HG03354 (cell line): ENCODE measurements at regions not wholly inside any gene's neighbourhood (a gene's known extent, or its start where the extent isn't known, plus 50 kb on each side); places are given as distances from the start of the nearest gene placed in this dataset.

Experiments
- ATAC-seq: cut with Tn5 transposase; IDR thresholded peaks from one replicate; pipeline ENCODE4 v1.9.1; 2021; ENCODE audit warnings: mild to moderate bottlenecking; ENCODE audit not compliant: unreplicated experiment, poor library complexity, severe bottlenecking

GRCh38 chr22:49629261-49629570 is 198.5 kb downstream of the BRD1 start:
- no peak for ATAC-seq

GRCh38 chr22:49628391-49629260 is 199.0 kb downstream of the BRD1 start:
- no peak for ATAC-seq

DNA sequence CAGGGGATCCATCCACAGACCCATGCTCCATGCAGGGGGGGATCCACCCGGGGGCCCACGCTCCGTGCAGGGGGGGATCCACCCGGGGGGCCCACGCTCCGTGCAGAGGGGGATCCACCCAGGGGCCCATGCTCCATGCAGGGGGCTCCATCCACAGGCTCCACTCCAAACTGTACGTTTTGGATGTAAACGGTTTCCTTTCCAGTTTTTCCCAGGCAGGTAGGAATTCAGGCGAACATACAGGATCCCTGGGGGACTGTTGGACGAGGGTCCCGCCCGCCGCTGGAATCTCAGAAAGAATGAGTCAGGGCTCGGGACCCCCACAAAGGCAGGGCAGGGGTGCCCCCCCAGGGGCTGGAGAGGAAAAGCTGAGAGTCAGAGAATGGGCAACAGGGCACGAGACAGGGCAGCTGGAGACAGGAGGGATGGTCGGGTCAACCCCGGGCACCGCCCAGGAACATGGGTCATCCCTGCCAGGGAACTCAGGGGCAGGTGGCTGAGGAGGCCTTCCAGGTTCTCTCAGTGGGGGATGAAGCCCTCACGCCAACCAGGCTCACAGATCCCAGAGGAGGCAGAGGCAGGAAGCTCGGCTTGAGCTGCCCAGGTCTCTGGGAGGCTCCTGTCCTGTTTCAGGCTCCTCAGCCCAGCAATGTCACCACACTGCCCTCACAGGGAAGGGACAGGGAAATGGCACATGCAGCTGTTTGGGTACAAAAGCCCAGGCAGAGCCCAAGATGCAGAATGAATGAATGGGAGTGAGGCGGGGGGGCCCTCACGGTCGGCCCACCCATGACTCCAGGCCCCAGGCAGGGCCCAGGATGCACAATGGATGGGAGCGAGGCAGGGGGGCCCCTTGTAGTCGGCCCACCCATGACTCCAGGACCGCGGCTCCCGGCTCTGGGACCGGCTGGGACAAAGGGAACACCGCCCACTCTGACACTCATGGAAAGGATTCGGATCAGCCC is 200.2 kb downstream of the BRD1 start:
- no peak for ATAC-seq

DNA sequence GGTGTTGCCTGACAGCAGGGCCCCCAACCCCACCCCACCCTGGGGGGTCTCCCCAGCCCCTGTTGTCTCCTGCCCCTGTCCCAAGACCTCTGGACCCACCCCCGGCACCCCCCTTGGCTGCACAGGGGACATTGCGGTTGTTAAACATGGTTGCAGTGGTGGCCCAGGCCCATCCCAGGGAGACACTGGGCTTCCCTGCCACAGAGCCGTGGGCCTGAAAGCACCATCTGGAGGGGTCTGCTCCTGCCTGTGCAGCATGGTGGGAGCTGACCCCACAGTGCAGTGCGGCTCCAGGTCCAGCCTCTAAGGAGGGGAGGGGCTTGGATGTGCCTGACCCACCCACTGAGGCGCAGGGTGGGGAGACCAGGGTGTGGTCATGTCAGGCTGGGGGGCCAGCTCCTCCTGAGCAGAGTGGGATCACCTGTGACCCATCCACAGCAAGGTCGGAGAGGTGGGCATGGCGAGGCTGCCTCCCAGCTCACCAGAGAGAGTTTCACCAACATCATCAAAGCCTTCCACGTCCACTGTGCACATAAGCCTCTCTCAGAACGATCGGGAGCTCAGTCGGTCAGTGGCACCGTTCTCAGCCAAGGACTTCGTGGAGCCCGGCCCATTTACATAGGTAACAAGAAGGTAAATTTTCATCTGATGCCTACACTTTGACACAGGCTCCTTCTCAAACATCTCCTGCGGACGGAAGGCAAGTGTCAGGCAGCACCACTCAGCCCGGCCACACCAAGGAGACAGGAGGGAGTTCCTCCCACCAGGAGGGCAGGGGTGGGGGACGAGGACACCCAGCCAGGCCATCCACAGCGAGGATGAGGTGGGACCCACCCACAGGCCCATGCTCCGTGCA is 201.1 kb downstream of the BRD1 start:
- ATAC-seq = no peak

DNA sequence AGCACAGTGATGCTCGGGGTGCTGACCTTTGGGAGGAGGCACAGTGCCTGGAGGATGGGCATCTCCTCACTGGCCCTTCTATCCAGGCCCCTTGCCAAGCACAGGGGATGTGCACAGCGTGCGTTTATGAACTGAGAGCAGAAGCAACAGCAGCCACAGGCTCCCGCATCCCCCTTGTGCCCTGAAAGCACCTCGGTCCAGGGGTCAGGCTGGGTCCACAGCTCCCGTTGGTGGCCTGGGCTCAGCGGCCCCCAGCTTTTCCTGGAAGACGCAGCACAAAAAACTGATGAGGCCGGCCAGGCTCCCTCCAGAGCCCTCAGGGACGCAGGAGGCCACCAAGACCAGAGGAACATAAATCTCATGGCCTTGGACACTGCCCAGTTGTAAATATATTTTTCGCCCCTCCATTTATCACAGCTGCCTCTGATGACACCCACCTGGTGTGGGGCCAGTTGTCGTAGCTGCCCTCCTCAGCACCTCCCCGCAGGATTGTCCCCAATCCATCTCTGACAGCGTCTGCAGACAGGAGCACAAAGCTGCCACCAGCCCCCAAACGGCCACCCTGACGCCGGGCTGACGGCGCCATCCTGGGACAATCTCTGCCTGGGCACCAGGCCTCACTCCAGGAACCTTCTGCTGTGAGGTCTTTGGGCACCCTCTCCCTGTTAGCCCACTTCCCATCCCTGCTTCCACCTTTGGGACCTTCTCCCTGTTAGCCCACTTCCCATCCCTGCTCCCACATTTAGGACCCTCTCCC is 203.1 kb downstream of the BRD1 start:
- no peak for ATAC-seq

DNA sequence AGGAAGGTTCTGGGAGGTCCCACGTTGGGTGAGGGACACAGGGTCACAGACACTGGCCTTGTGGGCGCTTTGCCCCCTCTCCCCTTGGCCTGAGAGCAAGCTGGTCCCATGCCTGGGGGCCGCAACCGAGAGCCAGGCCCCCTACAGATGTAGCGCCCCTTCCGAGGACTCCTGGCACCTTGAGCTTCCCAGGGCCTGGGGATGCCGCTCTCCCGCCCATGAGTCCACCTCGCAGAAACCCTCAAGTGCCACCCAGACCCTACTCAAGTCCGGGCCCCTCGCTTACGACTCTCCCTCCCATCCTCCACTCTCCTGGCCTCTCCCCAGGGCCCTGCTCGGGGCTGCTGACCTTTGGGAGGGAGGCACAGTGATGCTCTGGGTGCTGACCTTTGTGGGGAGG is 204.0 kb downstream of the BRD1 start:
- no peak for ATAC-seq

GRCh38 chr22:49623176-49623575 is 204.5 kb downstream of the BRD1 start:
- ATAC-seq = no peak

GRCh38 chr22:49622241-49623105 is 205.2 kb downstream of the BRD1 start:
- ATAC-seq = no peak

GRCh38 chr22:49621601-49622210 is 206.0 kb downstream of the BRD1 start:
- no peak for ATAC-seq

GRCh38 chr22:49620666-49621065 is 207.0 kb downstream of the BRD1 start:
- ATAC-seq = no peak

DNA sequence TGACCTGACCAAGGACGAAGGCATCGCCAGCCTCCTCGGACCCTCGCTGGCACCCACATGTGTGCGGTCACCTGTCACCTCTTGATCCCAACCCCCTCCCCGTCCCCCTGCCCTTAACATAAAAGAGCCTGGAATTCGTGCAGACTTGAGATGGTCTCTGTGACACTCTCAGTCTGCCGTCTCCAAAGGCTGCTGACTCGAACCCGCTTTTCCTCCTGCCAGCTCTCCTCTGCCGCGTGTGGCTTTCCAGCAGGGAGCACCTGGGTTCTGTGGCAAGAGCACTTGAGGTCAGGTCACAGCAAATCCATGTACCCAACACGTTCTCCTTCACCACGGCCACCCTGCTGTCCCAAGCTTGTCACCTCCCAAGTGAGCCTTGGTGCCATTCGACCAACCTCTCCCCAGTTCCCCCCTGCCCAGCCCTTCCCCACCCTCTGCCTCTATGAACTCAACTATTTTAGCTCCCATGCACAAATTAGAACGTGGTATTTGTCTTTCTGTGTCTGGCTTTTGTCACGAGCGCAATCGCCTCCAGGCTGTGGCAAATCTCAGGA is 207.6 kb downstream of the BRD1 start:
- ATAC-seq = no peak

DNA sequence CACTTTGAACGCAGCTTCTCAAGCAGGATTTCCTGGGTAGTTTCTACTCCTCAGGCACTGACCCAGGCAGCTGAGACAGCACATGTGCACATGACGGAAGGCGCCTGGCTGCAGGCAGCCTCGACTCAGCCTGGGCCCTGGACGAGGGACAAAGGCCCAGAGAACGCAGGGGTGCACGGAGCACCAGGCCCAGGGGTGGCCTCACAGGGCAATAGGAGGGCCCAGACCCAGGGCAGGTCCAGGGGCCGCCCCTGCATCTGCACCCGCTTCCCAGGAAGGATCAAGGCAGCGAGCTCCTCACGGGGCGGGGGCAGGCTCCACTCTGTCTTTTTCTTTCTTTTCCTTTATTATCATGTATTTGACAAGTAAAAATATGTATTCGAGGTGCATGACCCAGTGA is 208.4 kb downstream of the BRD1 start:
- no peak for ATAC-seq

DNA sequence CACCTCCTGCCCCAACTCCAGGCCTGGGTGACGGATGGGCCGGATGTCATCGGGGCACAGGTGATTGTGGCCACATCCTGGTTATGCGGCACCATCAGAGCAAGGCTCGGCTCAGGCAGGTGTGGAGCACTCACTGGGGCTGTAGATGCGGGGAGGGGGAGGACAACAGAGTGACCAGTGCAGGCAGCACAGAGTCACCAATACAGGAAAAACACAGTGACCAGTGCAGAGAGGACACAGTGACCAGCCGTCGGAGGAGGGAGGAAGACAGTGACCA is 209.1 kb downstream of the BRD1 start:
- no peak for ATAC-seq

DNA sequence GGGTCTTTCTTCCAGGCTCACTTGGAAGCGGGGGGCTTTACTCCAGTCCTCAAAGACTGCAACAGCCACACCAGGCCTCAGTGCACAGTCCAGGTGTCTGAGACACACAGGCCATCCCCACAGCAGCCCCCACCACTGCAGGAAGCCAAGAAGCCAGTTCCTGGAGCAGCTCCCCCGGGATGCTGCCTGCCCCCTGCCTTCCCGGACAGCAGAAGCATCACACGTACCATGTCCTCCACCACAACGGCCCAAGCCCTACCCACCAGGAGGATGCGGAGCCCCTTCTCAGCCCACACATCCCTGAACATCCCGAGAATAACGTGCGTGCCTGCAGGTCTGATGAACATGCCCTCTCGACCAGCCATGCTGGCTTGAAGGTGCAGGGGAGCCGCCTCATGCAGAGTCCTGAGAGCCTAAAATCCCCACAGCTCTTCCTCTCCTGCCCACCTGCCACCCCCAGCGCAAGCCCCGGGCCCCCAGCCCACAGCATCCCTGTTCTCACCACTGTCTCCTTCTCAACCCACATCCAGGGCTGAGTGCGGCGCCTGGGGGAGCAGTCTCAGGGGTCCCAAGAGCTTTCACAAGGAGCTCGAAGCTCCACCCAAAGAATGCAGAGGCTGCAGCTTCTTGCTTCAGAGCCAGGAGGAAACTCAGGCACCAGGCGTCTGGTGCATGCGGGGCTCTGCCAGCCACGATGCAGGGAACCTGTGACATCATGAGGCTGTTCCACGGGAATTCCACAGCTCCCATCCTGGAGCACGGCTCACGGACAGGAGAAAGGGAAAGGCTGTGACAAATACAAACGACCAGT is 209.6 kb downstream of the BRD1 start:
- ATAC-seq = no peak

- no peak for ATAC-seq
Observed at GRCh38 chr22:49617264-49617663, 210.4 kb downstream of the BRD1 start.

DNA sequence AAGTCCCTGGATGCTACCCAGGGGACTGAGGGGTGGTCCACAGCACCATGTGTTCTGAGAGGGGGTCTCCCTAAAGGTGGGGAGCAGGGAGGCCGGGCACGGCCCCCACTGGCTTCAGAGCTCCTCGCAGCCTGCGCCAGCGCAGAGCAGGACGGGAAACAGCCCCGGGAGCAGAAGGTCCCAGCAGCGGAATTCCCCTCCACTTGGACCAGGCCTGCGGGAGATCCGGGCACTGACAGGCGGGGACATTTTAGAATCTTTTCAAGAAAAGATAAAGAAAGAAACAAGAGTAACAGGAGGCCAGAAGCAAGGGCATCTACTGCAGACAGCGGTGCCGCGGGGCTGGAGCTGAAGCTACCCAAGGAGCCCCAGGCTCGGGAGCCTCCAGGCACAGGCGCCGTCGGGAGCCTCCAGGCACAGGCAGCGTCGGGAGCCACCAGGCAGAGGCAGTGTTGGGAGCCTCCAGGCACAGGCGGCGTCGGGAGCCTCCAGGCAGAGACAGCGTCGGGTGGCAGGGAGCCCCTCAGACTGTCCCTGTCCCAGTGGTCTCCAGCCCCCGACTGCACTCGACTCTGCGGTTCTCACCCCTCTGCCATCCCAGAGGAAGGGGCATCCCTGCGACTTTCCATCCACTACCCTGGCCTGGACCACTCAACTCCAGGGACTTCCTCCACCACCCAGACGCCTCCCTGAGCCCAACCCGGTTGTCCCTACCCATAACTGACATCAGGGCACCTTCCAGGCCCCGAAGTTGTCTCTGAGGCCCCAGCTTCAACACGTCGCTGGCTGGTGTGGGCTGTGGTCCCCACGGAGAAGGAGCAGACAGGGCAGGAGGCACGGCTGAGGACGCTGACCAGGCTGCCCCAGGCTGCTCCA is 211.1 kb downstream of the BRD1 start:
- no peak for ATAC-seq
